Pancreas (tissue), 10 donors: ENCODE measurements at regions not wholly inside any gene's neighbourhood (a gene's known extent, or its start where the extent isn't known, plus 50 kb on each side); places are given as distances from the start of the nearest gene placed in this dataset.

Source experiments
- ATAC-seq, 4 donors: fragments of 200-7000 bp; cut with Tn5 transposase; one replicate each; pipeline versions ENCODE4 v1.8.0 to v1.9.1; 2020; ENCODE audit warnings: mild to moderate bottlenecking in 4 of 4, moderate library complexity in 4 of 4
- DNase-seq, 6 donors: peaks; one replicate each; pipeline ENCODE4 v3.0.0-alpha.2; 2020
- FAIRE-seq: peaks from 2 replicates; lab custom pipeline; 2012; peaks lifted over from hg19 to GRCh38; lab: Jason Lieb, UNC
- H3K27ac ChIP-seq, 4 donors: fragments of 200-600 bp; sonication (generic); 1 replicate in 3 of 4; 2 replicates in 1 of 4; pipeline versions ENCODE4 v1.5.0 to v1.8.0; 2020
- H3K27me3 ChIP-seq, 4 donors: fragments of 200-600 bp; one replicate each; pipeline ENCODE4 v1.8.0; 2021
- H3K36me3 ChIP-seq, 3 donors: fragments of 200-600 bp; sonication (generic) in 1 of 3; one replicate each; pipeline versions ENCODE4 v1.5.0 to v1.8.0; 2020 to 2021
- H3K4me1 ChIP-seq, 3 donors: fragments of 200-600 bp; one replicate each; pipeline ENCODE4 v1.8.0; 2021
- H3K4me3 ChIP-seq, 4 donors: fragments of 200-600 bp; sonication (generic) in 2 of 4; one replicate each; pipeline versions ENCODE4 v1.5.0 to v1.8.0; 2020 to 2021
- H3K9me3 ChIP-seq, 4 donors: fragments of 200-600 bp; one replicate each; pipeline ENCODE4 v1.8.0; 2021
- WGBS, 2 donors: extraction: QIAGEN DNeasy Blood & Tissue Kit; methylation state at CpG; one replicate each; pipeline ENCODE4 v1.1.7; 2013; 5-methylcytosine and 5-hydroxymethylcytosine counted together
- intact Hi-C, 3 donors: fragments of 100-400 bp; cut with DNase I; formaldehyde crosslinking; loops; one replicate each; pipeline versions ENCODE4 v1.11.1 to v1.14.2; 2022
- TF ChIP-seq, protein P1 (sequence below), 4 donors: fragments of 200-600 bp; sonication (generic) in 3 of 4; IDR thresholded peaks; one replicate each; pipeline versions ENCODE4 v1.5.0 to v1.8.0; 2021; ENCODE audit warnings: antibody characterized with exemption in 4 of 4
- donor health status: healthy with polysubstance abuse.
- donor health status: DM: no; HTN: no; CAD: no; lungs with moderate emphysema.
- donor health status: DM: no; HTN: no; CAD: no.
- donor health status: control.
- donor health status: control.
- donor health status: Bipolar disorder and iron deficiency.
- donor health status: DM: yes; HTN: yes; CAD: no.
- donor health status: DM: no; HTN: no; CAD: no.
- donor health status: DM: no; HTN: no; CAD: no.
- donor health status: DM: yes; HTN: yes; CAD: no.

DNA sequence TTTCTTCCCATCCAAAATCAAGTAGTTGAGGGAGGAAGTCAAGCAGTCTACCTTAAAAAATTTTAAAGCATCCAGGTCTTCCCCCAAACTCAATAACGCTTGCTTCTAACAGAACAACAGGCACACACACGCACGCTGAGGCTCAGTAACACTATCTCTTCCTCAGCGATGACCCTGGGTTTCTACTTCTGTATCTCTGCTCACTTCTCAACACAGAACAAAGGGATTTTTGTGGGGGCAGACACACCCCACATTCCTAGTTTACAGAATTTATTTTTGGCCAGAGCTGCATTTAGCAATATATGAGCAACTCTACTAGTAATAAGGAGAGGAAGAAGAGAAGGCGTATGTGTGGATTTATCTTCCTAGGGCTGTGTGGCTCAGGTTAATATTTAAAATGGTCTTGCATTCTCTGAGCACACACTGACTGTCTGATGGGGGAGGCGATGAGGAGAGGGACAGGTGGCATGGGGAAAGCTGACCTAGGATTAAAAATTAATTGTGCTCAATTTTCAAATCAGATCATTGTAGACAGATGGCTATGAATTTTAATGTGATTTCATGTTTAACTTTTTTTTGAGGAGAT is 71.3 kb upstream of the PPM1B start:
- Histone ChIP-seq H3K36me3 (no peaks in the 10 kb centered on the region), H3K4me1 (no peaks in the 10 kb centered on the region), H3K27me3 (no peaks in the 10 kb centered on the region), H3K27ac (no peak overlapping the region), H3K4me3 (no peak overlapping the region), H3K9me3 (no peaks in the 10 kb centered on the region)
- FAIRE-seq (no peak), ATAC-seq (no peak), DNase-seq (no peak)
- intact Hi-C loops, result no loop called here
- WGBS, 2 donors, result 64 to 68% methylated on average over 6 of the region's 6 CpGs
- TF ChIP-seq, protein P1, sequence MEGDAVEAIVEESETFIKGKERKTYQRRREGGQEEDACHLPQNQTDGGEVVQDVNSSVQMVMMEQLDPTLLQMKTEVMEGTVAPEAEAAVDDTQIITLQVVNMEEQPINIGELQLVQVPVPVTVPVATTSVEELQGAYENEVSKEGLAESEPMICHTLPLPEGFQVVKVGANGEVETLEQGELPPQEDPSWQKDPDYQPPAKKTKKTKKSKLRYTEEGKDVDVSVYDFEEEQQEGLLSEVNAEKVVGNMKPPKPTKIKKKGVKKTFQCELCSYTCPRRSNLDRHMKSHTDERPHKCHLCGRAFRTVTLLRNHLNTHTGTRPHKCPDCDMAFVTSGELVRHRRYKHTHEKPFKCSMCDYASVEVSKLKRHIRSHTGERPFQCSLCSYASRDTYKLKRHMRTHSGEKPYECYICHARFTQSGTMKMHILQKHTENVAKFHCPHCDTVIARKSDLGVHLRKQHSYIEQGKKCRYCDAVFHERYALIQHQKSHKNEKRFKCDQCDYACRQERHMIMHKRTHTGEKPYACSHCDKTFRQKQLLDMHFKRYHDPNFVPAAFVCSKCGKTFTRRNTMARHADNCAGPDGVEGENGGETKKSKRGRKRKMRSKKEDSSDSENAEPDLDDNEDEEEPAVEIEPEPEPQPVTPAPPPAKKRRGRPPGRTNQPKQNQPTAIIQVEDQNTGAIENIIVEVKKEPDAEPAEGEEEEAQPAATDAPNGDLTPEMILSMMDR (IDR thresholded peaks at IDR 0.05), result no peak

DNA sequence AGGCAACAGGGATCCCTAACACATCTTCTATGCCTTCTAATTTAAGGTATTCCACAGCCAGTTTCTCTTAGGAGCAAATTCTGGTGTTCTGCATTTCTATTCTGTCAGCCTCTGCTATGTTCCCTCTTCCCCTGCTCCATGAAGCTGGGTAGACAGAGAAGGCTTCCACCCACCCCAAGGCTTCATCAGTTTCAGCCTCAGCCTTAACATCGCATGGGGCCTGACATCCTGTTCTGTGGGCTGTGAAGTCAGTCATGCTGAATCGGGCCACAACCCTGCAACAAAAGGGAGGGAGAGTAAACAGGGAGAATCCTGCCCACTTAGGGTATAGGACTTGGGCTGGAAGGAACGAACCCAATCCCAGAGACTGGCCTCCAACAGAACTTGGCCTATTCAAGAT is 70.6 kb upstream of the PPM1B start:
- Histone ChIP-seq H3K9me3 (no peaks in the 10 kb centered on the region), H3K4me3 (no peak overlapping the region), H3K4me1 (no peaks in the 10 kb centered on the region), H3K36me3 (no peaks in the 10 kb centered on the region), H3K27me3 (no peaks in the 10 kb centered on the region), H3K27ac (no peak overlapping the region)
- TF ChIP-seq, protein P1 (IDR thresholded peaks at IDR 0.05), result no peak
- 73 to 76% methylated on average over 3 of the region's 3 CpGs for WGBS, 2 donors
- ATAC-seq (no peak), DNase-seq (no peak), FAIRE-seq (no peak)
- intact Hi-C loops, result no loop called here

GRCh38 chr2:44098891-44099290 is 69.8 kb upstream of the PPM1B start:
- H3K27ac ChIP-seq, result no peak overlapping the region
- no peak overlapping the region for H3K4me3 ChIP-seq
- no peaks in the 10 kb centered on the region for H3K36me3 ChIP-seq
- intact Hi-C loops, result no loop called here
- H3K9me3 ChIP-seq, result no peaks in the 10 kb centered on the region
- WGBS, 2 donors, result 84 to 92% methylated on average over 6 of the region's 6 CpGs
- H3K4me1 ChIP-seq, result no peaks in the 10 kb centered on the region
- ATAC-seq, result no peak
- no peak for FAIRE-seq
- TF ChIP-seq, protein P1 (IDR thresholded peaks at IDR 0.05), result no peak
- DNase-seq, result no peak
- H3K27me3 ChIP-seq, result no peaks in the 10 kb centered on the region

- TF ChIP-seq, protein P1 (IDR thresholded peaks at IDR 0.05), result no peak
- Histone ChIP-seq H3K9me3 (no peaks in the 10 kb centered on the region), H3K4me3 (no peak overlapping the region), H3K4me1 (no peaks in the 10 kb centered on the region), H3K27me3 (no peaks in the 10 kb centered on the region), H3K27ac (no peak overlapping the region), H3K36me3 (no peaks in the 10 kb centered on the region)
- ATAC-seq (peak in 3 of 4 donors; percentile 70 to 94 (median 92)), FAIRE-seq (no peak), DNase-seq (peak in 2 of 6 donors; percentile 15 to 45)
- intact Hi-C loops, result no loop called here
- WGBS, 2 donors, result 54 to 71% methylated on average over 3 of the region's 3 CpGs
Observed at GRCh38 chr2:44100351-44100750, 68.3 kb upstream of the PPM1B start.

DNA sequence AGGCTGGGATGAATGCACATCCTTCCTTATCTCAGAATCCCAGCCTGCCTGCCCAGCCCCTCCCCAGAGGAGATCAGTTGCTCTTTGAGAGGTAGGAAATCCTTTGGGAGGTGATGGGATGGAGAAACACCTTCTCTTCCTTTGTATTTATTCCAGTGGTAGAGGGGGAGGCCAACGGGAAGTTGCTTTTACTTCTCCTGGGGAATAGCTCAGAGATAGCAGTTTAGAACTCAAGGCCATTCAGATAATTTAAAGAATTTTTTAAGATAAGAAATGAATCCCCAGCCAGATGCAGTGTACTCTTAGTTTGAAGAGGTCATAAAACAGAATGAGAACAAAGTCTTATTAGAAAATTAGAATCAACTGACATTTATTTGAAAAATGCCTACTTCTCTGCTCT is 67.4 kb upstream of the PPM1B start:
- no peaks in the 10 kb centered on the region for H3K36me3 ChIP-seq
- FAIRE-seq, result no peak
- 31 to 40% methylated on average over 1 of the region's 1 CpG for WGBS, 2 donors
- no peaks in the 10 kb centered on the region for H3K9me3 ChIP-seq
- H3K27me3 ChIP-seq, result no peaks in the 10 kb centered on the region
- no peak overlapping the region for H3K27ac ChIP-seq
- no peaks in the 10 kb centered on the region for H3K4me1 ChIP-seq
- no peak for DNase-seq
- intact Hi-C loops, result no loop called here
- no peak for ATAC-seq
- TF ChIP-seq, protein P1 (IDR thresholded peaks at IDR 0.05), result no peak
- H3K4me3 ChIP-seq, result no peak overlapping the region
